ENCODE measurements at regions not wholly inside any gene's neighbourhood (a gene's known extent, or its start where the extent isn't known, plus 50 kb on each side); places are given as distances from the start of the nearest gene placed in this dataset.

- Histone ChIP-seq H3K36me3 (no peaks in the 10 kb centered on the region), H3K4me1 (no peaks in the 10 kb centered on the region), H3K9me3 (no peaks in the 10 kb centered on the region), H3K4me3 (ENCODE audit: low read depth, low read length) (no peak overlapping the region), H3K27me3 (no peaks in the 10 kb centered on the region)
- peak; percentile 40 for TF ChIP-seq CTCF (IDR thresholded peaks at IDR 0.05; ENCODE audit: low read depth, low read length)
- no peak for DNase-seq
Observed at GRCh38 chr1:229102741-229103391, 168.0 kb upstream of the RAB4A start.

GRCh38 chr1:229104654-229105053 is 166.3 kb upstream of the RAB4A start:
- no peak overlapping the region for H3K4me3 ChIP-seq (ENCODE audit: low read depth, low read length)
- H3K4me1 ChIP-seq, result no peaks in the 10 kb centered on the region
- no peak for TF ChIP-seq CTCF (IDR thresholded peaks at IDR 0.05; ENCODE audit: low read depth, low read length)
- no peaks in the 10 kb centered on the region for H3K36me3 ChIP-seq
- no peaks in the 10 kb centered on the region for H3K9me3 ChIP-seq
- H3K27me3 ChIP-seq, result no peaks in the 10 kb centered on the region
- DNase-seq, result no peak

GRCh38 chr1:229105109-229105508 is 165.8 kb upstream of the RAB4A start:
- H3K4me1 ChIP-seq, result no peaks in the 10 kb centered on the region
- H3K36me3 ChIP-seq, result no peaks in the 10 kb centered on the region
- H3K27me3 ChIP-seq, result no peaks in the 10 kb centered on the region
- no peaks in the 10 kb centered on the region for H3K9me3 ChIP-seq
- TF ChIP-seq CTCF (IDR thresholded peaks at IDR 0.05; ENCODE audit: low read depth, low read length), result no peak
- H3K4me3 ChIP-seq (ENCODE audit: low read depth, low read length), result no peak overlapping the region
- no peak for DNase-seq

GRCh38 chr1:229105822-229106525 is 164.9 kb upstream of the RAB4A start:
- TF ChIP-seq CTCF (IDR thresholded peaks at IDR 0.05; ENCODE audit: low read depth, low read length), result no peak
- no peaks in the 10 kb centered on the region for H3K4me1 ChIP-seq
- DNase-seq, result no peak
- H3K36me3 ChIP-seq, result no peaks in the 10 kb centered on the region
- H3K4me3 ChIP-seq (ENCODE audit: low read depth, low read length), result no peak overlapping the region
- H3K27me3 ChIP-seq, result no peaks in the 10 kb centered on the region
- H3K9me3 ChIP-seq, result no peaks in the 10 kb centered on the region

- no peak for DNase-seq
- no peaks in the 10 kb centered on the region for H3K9me3 ChIP-seq
- no peaks in the 10 kb centered on the region for H3K36me3 ChIP-seq
- no peaks in the 10 kb centered on the region for H3K27me3 ChIP-seq
- no peaks in the 10 kb centered on the region for H3K4me1 ChIP-seq
- no peak for TF ChIP-seq CTCF (IDR thresholded peaks at IDR 0.05; ENCODE audit: low read depth, low read length)
- no peak overlapping the region for H3K4me3 ChIP-seq (ENCODE audit: low read depth, low read length)
Observed at GRCh38 chr1:229106526-229107125, 164.3 kb upstream of the RAB4A start.

GRCh38 chr1:229107304-229107815 is 163.6 kb upstream of the RAB4A start:
- no peak overlapping the region for H3K4me3 ChIP-seq (ENCODE audit: low read depth, low read length)
- TF ChIP-seq CTCF (IDR thresholded peaks at IDR 0.05; ENCODE audit: low read depth, low read length), result no peak
- H3K27me3 ChIP-seq, result no peaks in the 10 kb centered on the region
- H3K36me3 ChIP-seq, result no peaks in the 10 kb centered on the region
- DNase-seq, result no peak
- H3K4me1 ChIP-seq, result no peaks in the 10 kb centered on the region
- H3K9me3 ChIP-seq, result no peaks in the 10 kb centered on the region

Measured in BE2C (cell line).